ENCODE measurements at regions not wholly inside any gene's neighbourhood (a gene's known extent, or its start where the extent isn't known, plus 50 kb on each side); places are given as distances from the start of the nearest gene placed in this dataset.

DNA sequence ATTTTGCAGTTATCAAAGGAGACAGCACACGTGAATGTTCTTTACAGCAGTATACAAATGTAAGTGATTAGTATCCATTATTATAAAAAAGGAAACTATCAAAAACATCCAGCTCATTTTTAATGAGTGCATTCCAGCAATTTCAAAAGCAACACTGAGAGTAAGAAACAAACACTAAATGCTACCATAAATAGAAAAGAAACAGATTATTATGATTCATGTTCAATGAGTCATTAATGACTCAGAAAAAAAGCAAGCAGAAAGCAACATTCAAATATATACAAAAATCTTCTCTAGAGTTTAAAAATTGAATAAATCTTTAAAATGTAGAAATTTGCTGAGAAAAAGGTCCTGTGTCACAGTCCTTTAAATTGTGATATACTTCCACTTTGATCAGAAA is 346.5 kb upstream of the FMR1 start:
- TF ChIP-seq, protein P1, sequence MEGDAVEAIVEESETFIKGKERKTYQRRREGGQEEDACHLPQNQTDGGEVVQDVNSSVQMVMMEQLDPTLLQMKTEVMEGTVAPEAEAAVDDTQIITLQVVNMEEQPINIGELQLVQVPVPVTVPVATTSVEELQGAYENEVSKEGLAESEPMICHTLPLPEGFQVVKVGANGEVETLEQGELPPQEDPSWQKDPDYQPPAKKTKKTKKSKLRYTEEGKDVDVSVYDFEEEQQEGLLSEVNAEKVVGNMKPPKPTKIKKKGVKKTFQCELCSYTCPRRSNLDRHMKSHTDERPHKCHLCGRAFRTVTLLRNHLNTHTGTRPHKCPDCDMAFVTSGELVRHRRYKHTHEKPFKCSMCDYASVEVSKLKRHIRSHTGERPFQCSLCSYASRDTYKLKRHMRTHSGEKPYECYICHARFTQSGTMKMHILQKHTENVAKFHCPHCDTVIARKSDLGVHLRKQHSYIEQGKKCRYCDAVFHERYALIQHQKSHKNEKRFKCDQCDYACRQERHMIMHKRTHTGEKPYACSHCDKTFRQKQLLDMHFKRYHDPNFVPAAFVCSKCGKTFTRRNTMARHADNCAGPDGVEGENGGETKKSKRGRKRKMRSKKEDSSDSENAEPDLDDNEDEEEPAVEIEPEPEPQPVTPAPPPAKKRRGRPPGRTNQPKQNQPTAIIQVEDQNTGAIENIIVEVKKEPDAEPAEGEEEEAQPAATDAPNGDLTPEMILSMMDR (IDR thresholded peaks at IDR 0.05 in 2 of 3, conservative IDR thresholded peaks at IDR 0.05 in 1 of 3; ENCODE audit: borderline replicate concordance in 1 of 3, insufficient read depth in 1 of 3, low read depth in 2 of 3, low read length in 2 of 3), result no peak
- no peak for TF ChIP-seq EZH2 (IDR thresholded peaks at IDR 0.05)
- TF ChIP-seq RAD21 (IDR thresholded peaks at IDR 0.05; ENCODE audit: low read depth), result no peak
- TF ChIP-seq FOSL1 (IDR thresholded peaks at IDR 0.05; ENCODE audit: low read depth), result no peak
- TF ChIP-seq, protein P2, sequence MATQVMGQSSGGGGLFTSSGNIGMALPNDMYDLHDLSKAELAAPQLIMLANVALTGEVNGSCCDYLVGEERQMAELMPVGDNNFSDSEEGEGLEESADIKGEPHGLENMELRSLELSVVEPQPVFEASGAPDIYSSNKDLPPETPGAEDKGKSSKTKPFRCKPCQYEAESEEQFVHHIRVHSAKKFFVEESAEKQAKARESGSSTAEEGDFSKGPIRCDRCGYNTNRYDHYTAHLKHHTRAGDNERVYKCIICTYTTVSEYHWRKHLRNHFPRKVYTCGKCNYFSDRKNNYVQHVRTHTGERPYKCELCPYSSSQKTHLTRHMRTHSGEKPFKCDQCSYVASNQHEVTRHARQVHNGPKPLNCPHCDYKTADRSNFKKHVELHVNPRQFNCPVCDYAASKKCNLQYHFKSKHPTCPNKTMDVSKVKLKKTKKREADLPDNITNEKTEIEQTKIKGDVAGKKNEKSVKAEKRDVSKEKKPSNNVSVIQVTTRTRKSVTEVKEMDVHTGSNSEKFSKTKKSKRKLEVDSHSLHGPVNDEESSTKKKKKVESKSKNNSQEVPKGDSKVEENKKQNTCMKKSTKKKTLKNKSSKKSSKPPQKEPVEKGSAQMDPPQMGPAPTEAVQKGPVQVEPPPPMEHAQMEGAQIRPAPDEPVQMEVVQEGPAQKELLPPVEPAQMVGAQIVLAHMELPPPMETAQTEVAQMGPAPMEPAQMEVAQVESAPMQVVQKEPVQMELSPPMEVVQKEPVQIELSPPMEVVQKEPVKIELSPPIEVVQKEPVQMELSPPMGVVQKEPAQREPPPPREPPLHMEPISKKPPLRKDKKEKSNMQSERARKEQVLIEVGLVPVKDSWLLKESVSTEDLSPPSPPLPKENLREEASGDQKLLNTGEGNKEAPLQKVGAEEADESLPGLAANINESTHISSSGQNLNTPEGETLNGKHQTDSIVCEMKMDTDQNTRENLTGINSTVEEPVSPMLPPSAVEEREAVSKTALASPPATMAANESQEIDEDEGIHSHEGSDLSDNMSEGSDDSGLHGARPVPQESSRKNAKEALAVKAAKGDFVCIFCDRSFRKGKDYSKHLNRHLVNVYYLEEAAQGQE (IDR thresholded peaks at IDR 0.05; ENCODE audit: low read depth), result no peak
- no peak for TF ChIP-seq POLR2A (IDR thresholded peaks at IDR 0.05; ENCODE audit: borderline replicate concordance, extremely low read depth, insufficient read depth, insufficient read length)
- TF ChIP-seq, protein P3, sequence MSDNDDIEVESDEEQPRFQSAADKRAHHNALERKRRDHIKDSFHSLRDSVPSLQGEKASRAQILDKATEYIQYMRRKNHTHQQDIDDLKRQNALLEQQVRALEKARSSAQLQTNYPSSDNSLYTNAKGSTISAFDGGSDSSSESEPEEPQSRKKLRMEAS (IDR thresholded peaks at IDR 0.05), result no peak
